GM21447 (cell line): ENCODE measurements at regions not wholly inside any gene's neighbourhood (a gene's known extent, or its start where the extent isn't known, plus 50 kb on each side); places are given as distances from the start of the nearest gene placed in this dataset.

Source experiments
- ATAC-seq: cut with Tn5 transposase; IDR thresholded peaks from one replicate; pipeline ENCODE4 v1.9.1; 2021; ENCODE audit not compliant: unreplicated experiment

- ATAC-seq, result no peak
Measured at GRCh38 chr1:208510192-208510952, 266.2 kb upstream of the PLXNA2 start.

GRCh38 chr1:208511242-208511860 lies 267.2 kb upstream of the PLXNA2 start:
- no peak for ATAC-seq

DNA sequence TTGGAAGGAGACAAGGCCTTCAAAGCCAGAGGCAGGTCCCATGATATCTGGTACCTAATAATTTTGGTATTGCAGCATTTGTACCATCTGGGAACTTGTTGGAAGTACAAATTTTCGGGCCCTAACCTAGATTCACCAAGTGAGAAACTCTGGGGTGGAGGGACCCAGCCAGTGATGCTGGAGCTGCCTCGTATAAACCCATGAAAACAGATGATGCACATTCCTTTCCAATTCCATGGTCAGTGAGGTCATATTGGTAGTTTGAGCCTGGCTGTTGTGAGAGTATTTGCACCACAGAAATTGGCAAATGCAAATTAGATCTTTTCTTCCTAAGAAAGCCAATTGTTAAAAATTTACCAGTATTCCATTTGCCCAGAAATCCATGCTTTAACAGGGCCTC lies 269.6 kb upstream of the PLXNA2 start:
- no peak for ATAC-seq

GRCh38 chr1:208515129-208515528 lies 270.9 kb upstream of the PLXNA2 start:
- no peak for ATAC-seq

GRCh38 chr1:208516780-208517179 lies 272.6 kb upstream of the PLXNA2 start:
- ATAC-seq, result no peak

DNA sequence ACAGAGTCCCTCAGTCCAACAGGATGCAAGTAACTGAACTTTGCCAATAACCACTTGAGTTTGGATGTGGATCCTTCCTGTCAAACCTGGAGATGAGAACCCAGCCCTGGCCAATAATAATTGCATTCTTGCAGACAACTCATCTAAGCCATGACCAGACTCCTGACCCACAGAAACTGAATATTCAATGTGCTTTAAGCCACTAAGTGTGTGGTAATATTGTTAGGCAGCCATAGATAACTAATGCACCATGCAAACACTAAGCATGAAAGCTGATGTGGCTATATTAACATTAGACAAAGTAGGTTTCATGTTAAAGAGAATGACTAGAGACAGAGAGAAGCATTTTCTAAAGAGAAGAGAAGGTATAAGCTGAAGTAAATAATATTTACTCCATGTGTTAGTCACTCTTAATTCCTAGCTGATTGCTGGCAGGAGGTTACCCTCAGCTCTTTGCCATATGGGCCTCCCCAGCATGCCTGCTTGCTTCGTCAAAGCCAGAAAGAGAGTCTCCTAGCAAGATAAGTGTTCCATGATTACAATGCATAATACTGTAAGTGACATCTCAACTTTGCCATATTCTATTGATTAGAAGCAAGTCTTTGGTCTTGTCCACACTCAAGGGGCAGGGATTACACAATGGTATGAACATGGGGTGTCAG lies 276.4 kb upstream of the PLXNA2 start:
- no peak for ATAC-seq

GRCh38 chr1:208521534-208521933 lies 277.4 kb upstream of the PLXNA2 start:
- ATAC-seq, result no peak

DNA sequence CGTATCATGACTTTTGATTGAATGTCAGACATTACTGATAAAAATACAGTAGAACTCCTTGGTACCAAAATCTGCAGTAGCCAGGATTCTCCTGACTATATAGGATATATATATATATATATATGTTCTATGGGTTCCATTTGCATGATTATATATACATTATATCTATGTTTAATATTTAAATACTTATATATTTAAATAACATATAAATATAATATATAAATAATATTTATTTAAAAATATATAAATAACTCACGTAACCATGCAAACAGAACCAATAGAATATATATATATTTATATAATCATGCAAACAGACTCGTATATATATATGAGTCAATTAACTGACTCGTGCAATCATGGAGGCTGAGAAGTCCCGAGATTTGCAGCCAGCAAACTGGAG lies 278.8 kb upstream of the PLXNA2 start:
- no peak for ATAC-seq

DNA sequence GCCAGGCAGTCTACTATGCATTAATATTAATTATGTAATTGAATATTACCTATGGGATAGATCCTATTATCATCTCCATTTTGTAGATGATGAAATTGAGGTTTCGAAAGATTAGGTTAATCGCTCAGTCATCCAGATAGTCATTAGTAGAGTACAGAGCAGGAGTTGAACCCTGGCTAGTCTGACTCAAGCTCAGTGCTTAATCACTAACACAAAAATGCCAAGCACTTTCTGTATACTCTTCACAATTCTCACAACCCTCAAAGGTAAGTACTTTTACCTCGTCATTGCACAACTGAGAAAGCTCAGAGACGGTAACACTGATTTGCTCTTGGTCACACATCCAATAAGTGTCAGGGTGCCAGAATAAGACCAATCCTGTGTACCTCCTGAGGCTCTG lies 280.2 kb upstream of the PLXNA2 start:
- ATAC-seq, result no peak

GRCh38 chr1:208524925-208525324 lies 280.7 kb upstream of the PLXNA2 start:
- ATAC-seq, result no peak

- ATAC-seq, result no peak
Measured at GRCh38 chr1:208525417-208525816, 281.2 kb upstream of the PLXNA2 start.

DNA sequence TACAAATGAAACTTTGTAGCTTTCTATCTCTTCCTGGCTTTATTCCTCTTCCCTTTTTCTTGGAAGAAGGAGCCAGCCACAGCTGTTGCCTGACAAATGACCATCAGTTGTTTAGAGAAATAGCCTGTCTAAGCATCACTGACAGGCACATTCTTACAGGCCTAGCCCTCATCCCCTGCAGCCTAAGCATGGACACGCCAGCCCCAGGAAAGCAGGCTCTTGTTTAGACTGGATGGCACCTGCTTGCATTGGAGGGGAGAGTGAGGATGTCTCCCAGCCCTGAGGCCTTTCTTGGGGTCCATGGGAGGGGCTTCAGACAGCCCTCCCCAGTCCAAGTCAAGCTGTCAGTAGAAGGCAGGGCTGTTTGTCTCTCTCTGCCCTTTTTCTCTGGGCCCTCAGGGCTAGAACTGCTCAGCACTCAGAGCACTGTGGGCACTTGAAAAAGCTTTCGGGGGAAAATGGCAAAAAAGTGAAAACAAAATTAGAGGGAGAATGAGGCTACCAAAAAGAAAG lies 282.5 kb upstream of the PLXNA2 start:
- ATAC-seq, result no peak

GRCh38 chr1:208527156-208527555 lies 283.0 kb upstream of the PLXNA2 start:
- ATAC-seq, result no peak

- no peak for ATAC-seq
Measured at GRCh38 chr1:208528578-208529240, 284.5 kb upstream of the PLXNA2 start.

- no peak for ATAC-seq
Measured at GRCh38 chr1:208531003-208531750, 287.0 kb upstream of the PLXNA2 start.

GRCh38 chr1:208533746-208534598 lies 289.8 kb upstream of the PLXNA2 start:
- ATAC-seq, result no peak

DNA sequence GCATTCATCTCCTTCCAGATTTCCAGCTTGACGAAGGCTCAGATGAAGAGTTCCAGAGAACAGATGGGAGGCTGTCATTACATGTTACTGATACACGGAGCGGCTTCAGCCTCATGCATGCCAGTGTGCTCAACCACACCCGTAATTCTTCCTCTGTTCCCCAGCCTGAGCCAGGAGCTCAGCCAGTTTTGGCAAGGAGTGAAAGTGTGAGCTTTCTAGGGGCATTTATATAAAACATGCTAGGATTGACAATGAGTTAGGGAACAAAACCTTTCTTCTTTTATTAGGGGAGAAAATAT lies 290.4 kb upstream of the PLXNA2 start:
- ATAC-seq, result no peak

- no peak for ATAC-seq
Measured at GRCh38 chr1:208534979-208535378, 290.8 kb upstream of the PLXNA2 start.

- ATAC-seq, result no peak
Measured at GRCh38 chr1:208535511-208535910, 291.3 kb upstream of the PLXNA2 start.

GRCh38 chr1:208536212-208536611 lies 292.0 kb upstream of the PLXNA2 start:
- ATAC-seq, result no peak
